ENCODE measurements at regions not wholly inside any gene's neighbourhood (a gene's known extent, or its start where the extent isn't known, plus 50 kb on each side); places are given as distances from the start of the nearest gene placed in this dataset.

GRCh38 chr14:37797675-37798074 is 202.2 kb downstream of the TTC6 start:
- H3K27ac ChIP-seq (ENCODE audit: low read depth, low read length) = no peak overlapping the region

GRCh38 chr14:37807722-37808121 is 212.3 kb downstream of the TTC6 start:
- no peak overlapping the region for H2AFZ ChIP-seq (ENCODE audit: low read length)
- H3K4me3 ChIP-seq (ENCODE audit: insufficient read depth, low read length) = no peak overlapping the region
- no peaks in the 10 kb centered on the region for H4K20me1 ChIP-seq (ENCODE audit: insufficient read depth, low read length)
- no peaks in the 10 kb centered on the region for H3K27me3 ChIP-seq (ENCODE audit: insufficient read depth, low read length)
- H3K79me2 ChIP-seq (ENCODE audit: insufficient read depth, low read length) = no peaks in the 10 kb centered on the region
- H3K4me2 ChIP-seq (ENCODE audit: insufficient read depth, low read length) = no peak overlapping the region
- no peak overlapping the region for H3K27ac ChIP-seq (ENCODE audit: low read depth, low read length)
- H3K9me3 ChIP-seq (ENCODE audit: low read depth, low read length) = no peaks in the 10 kb centered on the region
- TF ChIP-seq CTCF (IDR thresholded peaks at IDR 0.05; ENCODE audit: extremely low read depth, low read depth, low read length) = no peak
- no peak for DNase-seq (ENCODE audit: insufficient read length, low spot score, missing footprints)
- no peaks in the 10 kb centered on the region for H3K36me3 ChIP-seq (ENCODE audit: insufficient read depth, low read length)
- H3K4me1 ChIP-seq (ENCODE audit: insufficient read depth, low read length) = no peaks in the 10 kb centered on the region

More at GRCh38 chr14:37797675-37798074, 202.2 kb downstream of the TTC6 start:
- Histone ChIP-seq H2AFZ (ENCODE audit: low read length) (no peak overlapping the region), H3K4me3 (ENCODE audit: insufficient read depth, low read length) (no peak overlapping the region), H3K4me2 (ENCODE audit: insufficient read depth, low read length) (no peak overlapping the region), H3K4me1 (ENCODE audit: insufficient read depth, low read length) (no peaks in the 10 kb centered on the region), H3K27me3 (ENCODE audit: insufficient read depth, low read length) (no peaks in the 10 kb centered on the region), H4K20me1 (ENCODE audit: insufficient read depth, low read length) (no peaks in the 10 kb centered on the region), H3K79me2 (ENCODE audit: insufficient read depth, low read length) (no peaks in the 10 kb centered on the region), H3K9me3 (ENCODE audit: low read depth, low read length) (no peaks in the 10 kb centered on the region), H3K36me3 (ENCODE audit: insufficient read depth, low read length) (no peaks in the 10 kb centered on the region)
- DNase-seq (ENCODE audit: insufficient read length, low spot score, missing footprints) = no peak
- TF ChIP-seq CTCF (IDR thresholded peaks at IDR 0.05; ENCODE audit: extremely low read depth, low read depth, low read length) = no peak

GRCh38 chr14:37810094-37810801 is 214.8 kb downstream of the TTC6 start:
- H3K4me2 ChIP-seq (ENCODE audit: insufficient read depth, low read length) = no peak overlapping the region
- no peaks in the 10 kb centered on the region for H3K4me1 ChIP-seq (ENCODE audit: insufficient read depth, low read length)
- no peak for TF ChIP-seq CTCF (IDR thresholded peaks at IDR 0.05; ENCODE audit: extremely low read depth, low read depth, low read length)
- H3K79me2 ChIP-seq (ENCODE audit: insufficient read depth, low read length) = no peaks in the 10 kb centered on the region
- H4K20me1 ChIP-seq (ENCODE audit: insufficient read depth, low read length) = no peaks in the 10 kb centered on the region
- no peak for DNase-seq (ENCODE audit: insufficient read length, low spot score, missing footprints)
- H3K27ac ChIP-seq (ENCODE audit: low read depth, low read length) = no peak overlapping the region
- H3K27me3 ChIP-seq (ENCODE audit: insufficient read depth, low read length) = no peaks in the 10 kb centered on the region
- no peak overlapping the region for H3K4me3 ChIP-seq (ENCODE audit: insufficient read depth, low read length)
- H3K36me3 ChIP-seq (ENCODE audit: insufficient read depth, low read length) = no peaks in the 10 kb centered on the region
- H2AFZ ChIP-seq (ENCODE audit: low read length) = no peak overlapping the region
- H3K9me3 ChIP-seq (ENCODE audit: low read depth, low read length) = no peaks in the 10 kb centered on the region

GRCh38 chr14:37813732-37814131 is 218.3 kb downstream of the TTC6 start:
- Histone ChIP-seq H3K4me2 (ENCODE audit: insufficient read depth, low read length) (no peak overlapping the region), H2AFZ (ENCODE audit: low read length) (no peak overlapping the region), H3K9me3 (ENCODE audit: low read depth, low read length) (no peaks in the 10 kb centered on the region), H3K27me3 (ENCODE audit: insufficient read depth, low read length) (no peaks in the 10 kb centered on the region), H3K27ac (ENCODE audit: low read depth, low read length) (no peak overlapping the region), H3K79me2 (ENCODE audit: insufficient read depth, low read length) (no peaks in the 10 kb centered on the region), H3K4me3 (ENCODE audit: insufficient read depth, low read length) (no peak overlapping the region), H3K4me1 (ENCODE audit: insufficient read depth, low read length) (no peaks in the 10 kb centered on the region), H3K36me3 (ENCODE audit: insufficient read depth, low read length) (no peaks in the 10 kb centered on the region), H4K20me1 (ENCODE audit: insufficient read depth, low read length) (no peaks in the 10 kb centered on the region)
- TF ChIP-seq CTCF (IDR thresholded peaks at IDR 0.05; ENCODE audit: extremely low read depth, low read depth, low read length) = no peak
- no peak for DNase-seq (ENCODE audit: insufficient read length, low spot score, missing footprints)
